Hypothalamus (tissue), 51 donors: ENCODE measurements at regions not wholly inside any gene's neighbourhood (a gene's known extent, or its start where the extent isn't known, plus 50 kb on each side); places are given as distances from the start of the nearest gene placed in this dataset.

Experiments
- DNase-seq, 51 donors: peaks; one replicate each; lab custom pipeline; 2025; lab: John Stamatoyannopoulos, UW

- DNase-seq = no peak
These were observed 83.7 kb downstream of the MCFD2 start for GRCh38 chr2:46831869-46832265.

GRCh38 chr2:46831051-46831868 is 84.3 kb downstream of the MCFD2 start:
- DNase-seq = no peak

- no peak for DNase-seq
These were observed 86.2 kb downstream of the MCFD2 start for GRCh38 chr2:46829231-46829995.

- no peak for DNase-seq
These were observed 86.9 kb downstream of the MCFD2 start for GRCh38 chr2:46828491-46829230.

DNA sequence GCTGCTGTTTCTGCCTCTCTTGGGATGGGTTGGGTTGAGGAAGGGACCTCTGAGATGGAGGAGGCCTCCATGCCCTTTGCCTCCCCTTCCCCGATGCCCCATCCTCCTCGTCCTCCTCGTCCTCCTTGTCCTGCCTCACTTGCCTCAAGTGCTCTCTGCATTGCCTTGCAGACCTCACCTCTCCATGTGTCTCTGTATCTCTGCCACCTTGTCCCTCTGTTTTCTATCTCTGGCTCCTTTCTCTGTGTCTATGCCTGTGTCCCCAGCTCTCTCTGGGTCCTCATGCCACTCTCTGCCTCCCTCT is 87.5 kb downstream of the MCFD2 start:
- DNase-seq = no peak

- no peak for DNase-seq
These were observed 88.1 kb downstream of the MCFD2 start for GRCh38 chr2:46827274-46828134.

DNA sequence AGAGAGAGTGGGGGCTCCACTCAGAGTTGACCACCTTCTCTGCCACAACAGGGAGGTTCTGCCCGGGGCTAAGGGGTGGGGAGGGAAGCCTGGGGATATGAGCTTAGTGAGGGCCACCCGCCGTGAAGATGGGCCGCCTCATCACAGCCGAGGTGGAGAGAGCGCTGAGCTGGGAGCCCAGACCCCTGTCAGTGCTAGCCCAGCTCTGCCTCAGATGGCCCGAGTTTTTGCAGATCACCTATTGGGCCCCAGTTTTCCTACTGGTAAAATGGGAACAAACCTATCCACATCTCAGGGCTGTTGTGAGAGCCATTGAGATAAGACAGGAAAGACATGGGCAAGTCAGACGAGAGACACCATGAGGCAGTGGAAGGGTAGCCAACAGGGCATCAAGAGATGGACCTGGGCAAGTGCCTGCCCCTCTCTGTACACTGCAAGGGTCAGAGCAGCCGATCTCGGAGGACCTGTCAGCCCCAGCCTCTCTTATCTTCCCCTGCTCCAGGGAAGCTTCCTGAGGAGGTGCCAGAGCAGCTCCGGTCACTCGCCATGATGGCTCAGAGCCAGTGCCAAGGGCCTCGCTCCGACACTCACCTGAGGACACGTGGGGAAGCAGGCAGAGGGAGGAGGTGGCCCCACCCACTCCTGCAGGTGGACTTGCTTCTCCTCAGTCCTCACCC is 88.9 kb downstream of the MCFD2 start:
- no peak for DNase-seq

GRCh38 chr2:46825939-46826568 is 89.6 kb downstream of the MCFD2 start:
- no peak for DNase-seq

DNA sequence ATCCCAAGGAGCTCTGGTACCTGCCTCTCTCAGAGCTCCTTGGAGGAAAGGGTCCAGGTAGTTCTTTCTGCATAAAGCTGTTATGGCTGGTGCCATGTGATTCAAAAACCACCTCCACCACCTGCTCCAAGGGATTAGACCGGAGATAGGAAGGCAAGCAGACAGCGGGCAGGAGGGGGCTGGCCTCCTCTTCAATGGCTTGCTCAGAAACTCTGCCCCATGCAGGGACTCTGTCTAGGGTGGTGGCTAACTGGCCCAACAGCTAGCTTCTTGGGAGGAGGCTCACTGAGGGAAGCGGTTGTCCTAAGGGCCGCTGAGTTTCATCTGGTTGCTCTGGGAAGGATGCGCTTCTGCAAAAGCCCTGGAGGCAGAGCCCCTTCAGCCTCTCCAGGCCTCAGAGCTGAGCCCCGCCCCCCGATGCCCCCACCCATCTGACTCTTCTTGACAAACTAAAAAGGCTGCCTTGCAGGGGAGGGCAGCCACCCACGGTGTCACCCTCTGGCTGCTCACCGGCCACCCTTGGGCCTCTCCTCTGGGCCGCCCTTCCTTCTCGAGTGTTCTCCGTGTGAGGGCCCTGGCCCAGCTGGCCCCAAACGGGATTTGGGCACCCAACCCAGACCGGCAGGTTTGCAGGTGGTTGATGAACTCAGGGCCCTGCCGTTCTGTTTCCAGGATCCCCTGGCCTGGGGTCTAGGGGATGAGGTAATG is 90.2 kb downstream of the MCFD2 start:
- no peak for DNase-seq

GRCh38 chr2:46824611-46825010 is 91.0 kb downstream of the MCFD2 start:
- no peak for DNase-seq

DNA sequence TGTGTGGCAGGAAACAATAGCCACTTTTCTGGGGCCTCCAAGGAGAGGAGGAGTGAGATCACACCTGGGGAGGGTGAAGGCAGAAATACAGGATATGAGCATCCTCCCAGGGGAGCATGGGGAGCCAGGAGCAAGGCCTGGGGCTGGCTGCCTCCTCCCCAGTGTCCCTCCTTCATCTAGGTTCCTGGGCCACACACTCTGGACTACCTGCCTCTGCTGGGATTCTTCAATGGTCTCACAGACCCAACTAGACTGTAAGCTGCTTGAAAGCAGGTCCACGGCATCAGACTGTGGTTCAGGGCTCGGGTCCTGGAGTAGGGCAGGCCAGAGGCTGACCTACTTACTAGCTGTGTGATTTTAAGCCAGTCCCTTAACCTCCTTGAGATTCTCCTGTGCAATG is 94.0 kb downstream of the MCFD2 start:
- no peak for DNase-seq

GRCh38 chr2:46818819-46819218 is 96.8 kb downstream of the MCFD2 start:
- DNase-seq = no peak

GRCh38 chr2:46818141-46818621 is 97.4 kb downstream of the MCFD2 start:
- peak in 2 of 51 donors; percentile 9 to 19 for DNase-seq

DNA sequence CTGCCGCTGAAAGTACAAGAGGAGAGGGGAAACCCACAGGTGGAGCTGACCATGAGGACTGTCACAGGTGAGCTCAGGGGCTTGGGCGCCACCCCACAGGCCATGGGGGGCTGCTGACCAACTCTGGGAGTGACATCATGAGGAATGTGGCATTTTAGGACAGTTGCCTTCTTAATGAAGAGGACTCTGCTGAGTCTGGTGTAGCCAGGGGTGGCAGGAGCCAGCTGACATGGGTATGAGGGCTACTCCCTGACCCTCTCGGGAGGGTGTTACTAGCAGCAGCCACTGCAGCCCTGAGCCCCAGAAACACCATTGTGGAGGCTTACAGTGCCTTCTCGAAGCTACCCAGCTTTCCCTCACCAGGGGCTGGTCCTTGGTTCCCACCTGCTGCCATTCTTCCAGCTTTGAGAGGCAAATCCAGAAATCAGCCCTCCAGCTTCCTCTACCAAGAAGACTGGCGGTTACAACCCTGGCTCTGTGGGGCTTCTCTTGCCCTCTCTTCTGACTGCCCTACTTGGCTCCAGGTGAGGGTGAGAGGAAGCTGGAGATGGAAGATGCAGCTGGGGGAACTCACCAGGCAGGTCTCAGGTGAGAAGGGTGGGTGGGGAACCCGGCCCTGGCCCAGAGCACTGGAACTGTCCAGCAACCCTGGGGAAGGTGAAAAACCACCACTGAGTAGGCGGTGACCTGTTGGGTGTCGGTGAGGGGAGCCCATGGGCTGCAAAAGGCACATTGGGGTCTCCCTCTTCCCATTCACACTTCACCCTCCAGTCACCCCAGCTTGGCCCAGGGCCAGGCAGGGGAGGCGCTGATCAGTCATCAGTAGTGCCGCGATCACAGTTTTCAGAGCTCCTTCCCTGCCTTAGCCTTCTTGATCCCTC is 98.5 kb downstream of the MCFD2 start:
- DNase-seq = no peak

- DNase-seq = no peak
These were observed 99.3 kb downstream of the MCFD2 start for GRCh38 chr2:46816151-46816845.

DNA sequence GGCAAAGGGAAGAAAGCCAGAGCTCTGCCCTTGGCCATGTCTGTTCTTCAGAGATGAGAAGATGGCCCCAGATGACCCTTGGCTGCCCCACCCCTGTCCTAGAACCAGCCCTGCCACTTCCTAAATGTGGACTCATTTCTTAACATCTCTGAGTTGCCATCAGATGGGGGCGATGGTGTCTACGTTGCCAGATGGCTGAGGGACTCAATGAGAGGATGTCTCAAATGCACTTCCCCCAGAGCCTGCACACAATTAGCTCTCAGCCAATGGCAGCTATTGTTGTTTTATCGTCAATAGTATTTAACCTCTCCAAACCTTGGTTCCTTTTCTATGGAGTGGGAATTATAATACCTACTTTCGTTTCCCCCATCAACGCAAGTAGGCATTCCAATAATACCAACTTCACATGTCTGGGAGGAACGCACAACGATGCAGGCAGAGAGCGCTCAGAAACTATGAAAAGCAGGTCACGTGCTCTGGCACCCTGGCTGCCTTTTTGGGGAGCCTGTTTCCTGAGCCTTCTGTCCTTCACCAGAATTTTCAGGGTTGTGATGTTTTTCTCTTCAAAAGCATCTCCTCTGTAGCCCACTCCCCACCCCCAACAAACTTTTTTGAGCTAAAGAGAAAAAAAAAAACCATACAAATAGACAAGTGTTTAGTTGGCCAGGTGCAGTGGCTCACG is 100.3 kb downstream of the MCFD2 start:
- DNase-seq = no peak
